ENCODE measurements at regions not wholly inside any gene's neighbourhood (a gene's known extent, or its start where the extent isn't known, plus 50 kb on each side); places are given as distances from the start of the nearest gene placed in this dataset.

DNA sequence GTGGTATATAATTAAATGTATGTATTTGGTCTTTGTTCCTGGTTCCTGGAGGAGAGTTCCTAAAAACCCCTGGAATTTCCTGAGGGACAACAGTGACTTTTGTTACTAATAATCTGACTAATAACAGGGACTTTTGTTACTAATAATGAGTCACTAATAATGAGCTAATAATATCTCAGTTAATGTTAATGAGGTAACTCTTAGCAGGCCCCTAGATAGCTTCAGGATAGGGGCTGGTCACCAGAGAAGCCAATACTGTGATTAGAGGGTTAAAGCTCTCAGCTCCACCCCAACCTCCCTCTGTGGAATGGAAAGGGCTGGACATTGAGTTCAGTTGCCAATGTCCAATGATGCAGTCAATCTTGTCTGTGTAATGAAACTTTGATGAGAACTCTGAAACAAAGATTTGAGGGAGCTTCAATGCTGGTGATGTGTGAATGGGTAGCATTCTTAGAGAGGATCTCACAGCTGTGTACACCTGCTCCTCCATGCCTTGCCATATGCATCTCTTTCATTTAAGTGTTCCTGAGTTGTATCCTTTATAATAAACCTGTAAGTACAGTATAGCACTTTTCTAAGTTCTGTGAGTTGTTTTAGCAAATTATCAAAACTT lies 1431.4 kb upstream of the TENM4 start:
- TF ChIP-seq, protein P1, sequence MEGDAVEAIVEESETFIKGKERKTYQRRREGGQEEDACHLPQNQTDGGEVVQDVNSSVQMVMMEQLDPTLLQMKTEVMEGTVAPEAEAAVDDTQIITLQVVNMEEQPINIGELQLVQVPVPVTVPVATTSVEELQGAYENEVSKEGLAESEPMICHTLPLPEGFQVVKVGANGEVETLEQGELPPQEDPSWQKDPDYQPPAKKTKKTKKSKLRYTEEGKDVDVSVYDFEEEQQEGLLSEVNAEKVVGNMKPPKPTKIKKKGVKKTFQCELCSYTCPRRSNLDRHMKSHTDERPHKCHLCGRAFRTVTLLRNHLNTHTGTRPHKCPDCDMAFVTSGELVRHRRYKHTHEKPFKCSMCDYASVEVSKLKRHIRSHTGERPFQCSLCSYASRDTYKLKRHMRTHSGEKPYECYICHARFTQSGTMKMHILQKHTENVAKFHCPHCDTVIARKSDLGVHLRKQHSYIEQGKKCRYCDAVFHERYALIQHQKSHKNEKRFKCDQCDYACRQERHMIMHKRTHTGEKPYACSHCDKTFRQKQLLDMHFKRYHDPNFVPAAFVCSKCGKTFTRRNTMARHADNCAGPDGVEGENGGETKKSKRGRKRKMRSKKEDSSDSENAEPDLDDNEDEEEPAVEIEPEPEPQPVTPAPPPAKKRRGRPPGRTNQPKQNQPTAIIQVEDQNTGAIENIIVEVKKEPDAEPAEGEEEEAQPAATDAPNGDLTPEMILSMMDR (IDR thresholded peaks at IDR 0.05; ENCODE audit: low read depth, low read length) = no peak

GRCh38 chr11:80868831-80869230 lies 1428.0 kb upstream of the TENM4 start:
- TF ChIP-seq, protein P1 (IDR thresholded peaks at IDR 0.05; ENCODE audit: low read depth, low read length) = no peak
- no peak for DNase-seq (ENCODE audit: extremely low read depth, low read depth)

More for the DNA sequence above, 1431.4 kb upstream of the TENM4 start:
- no peak for DNase-seq (ENCODE audit: extremely low read depth, low read depth)

- no peak for DNase-seq (ENCODE audit: extremely low read depth, low read depth)
- TF ChIP-seq, protein P1 (IDR thresholded peaks at IDR 0.05; ENCODE audit: low read depth, low read length) = no peak
Observed at GRCh38 chr11:80862011-80862410, 1421.2 kb upstream of the TENM4 start.

DNA sequence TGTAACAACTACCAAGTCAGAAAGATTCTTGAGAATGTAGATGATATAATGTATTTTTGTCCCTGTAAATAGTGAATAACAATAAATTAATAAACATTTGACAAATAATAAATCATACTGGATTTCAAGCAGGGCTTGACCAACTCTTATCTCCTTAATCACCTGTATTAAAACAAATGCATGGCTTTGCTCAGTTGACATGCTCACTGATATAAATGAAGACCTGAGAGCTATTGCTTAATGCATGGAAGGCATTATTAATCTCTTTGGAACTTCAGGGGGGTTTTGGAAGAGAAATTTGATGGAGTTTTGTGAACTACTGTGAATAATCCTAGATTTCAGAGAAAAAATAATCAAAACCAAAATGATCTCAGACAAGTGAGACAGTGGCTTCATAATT lies 1420.4 kb upstream of the TENM4 start:
- no peak for DNase-seq (ENCODE audit: extremely low read depth, low read depth)
- TF ChIP-seq, protein P1 (IDR thresholded peaks at IDR 0.05; ENCODE audit: low read depth, low read length) = no peak

DNA sequence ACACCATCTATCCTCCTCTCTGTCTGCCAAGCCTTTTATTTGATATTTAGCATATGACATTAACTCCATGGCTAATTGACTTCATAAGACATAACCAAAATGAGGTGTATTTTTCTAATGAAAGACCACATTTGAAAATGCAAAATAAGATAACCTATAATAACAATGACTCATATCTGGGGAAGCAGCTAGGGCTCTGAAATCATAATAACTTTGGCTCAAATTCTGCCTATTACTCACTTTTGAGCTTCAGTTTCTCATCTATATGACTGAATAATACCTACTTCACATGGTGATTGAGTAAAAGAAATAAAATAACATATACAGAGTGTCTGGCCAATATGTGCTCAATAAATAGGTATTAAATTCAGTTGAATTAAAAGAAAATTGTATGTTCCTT lies 1419.8 kb upstream of the TENM4 start:
- TF ChIP-seq, protein P1 (IDR thresholded peaks at IDR 0.05; ENCODE audit: low read depth, low read length) = no peak
- DNase-seq (ENCODE audit: extremely low read depth, low read depth) = no peak

DNA sequence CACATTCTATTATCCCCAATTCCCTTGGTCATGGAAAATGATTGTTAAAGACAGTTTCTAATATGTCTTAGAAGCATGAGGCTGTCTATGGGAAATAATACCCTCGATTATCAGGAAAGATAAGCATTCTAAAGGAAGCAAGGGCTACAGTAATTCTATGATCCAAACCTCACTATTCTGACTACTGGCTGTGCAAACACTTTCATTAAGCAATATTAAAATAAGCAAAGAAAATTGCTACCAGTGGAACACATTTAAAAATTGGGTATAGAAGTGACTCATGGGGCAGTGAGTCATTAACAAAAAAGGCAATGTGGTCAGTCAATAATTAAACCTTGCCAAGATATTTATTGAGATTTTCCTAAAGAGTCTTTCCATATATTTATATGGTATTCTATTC lies 1415.2 kb upstream of the TENM4 start:
- TF ChIP-seq, protein P1 (IDR thresholded peaks at IDR 0.05; ENCODE audit: low read depth, low read length) = no peak
- no peak for DNase-seq (ENCODE audit: extremely low read depth, low read depth)

GRCh38 chr11:80855426-80855825 lies 1414.6 kb upstream of the TENM4 start:
- TF ChIP-seq, protein P1 (IDR thresholded peaks at IDR 0.05; ENCODE audit: low read depth, low read length) = no peak
- DNase-seq (ENCODE audit: extremely low read depth, low read depth) = no peak

All from AG09319 (cell line).